ENCODE measurements at regions not wholly inside any gene's neighbourhood (a gene's known extent, or its start where the extent isn't known, plus 50 kb on each side); places are given as distances from the start of the nearest gene placed in this dataset.
A peak's percentile ranks its signal among the peaks of the same experiment; 100 is the strongest.

DNA sequence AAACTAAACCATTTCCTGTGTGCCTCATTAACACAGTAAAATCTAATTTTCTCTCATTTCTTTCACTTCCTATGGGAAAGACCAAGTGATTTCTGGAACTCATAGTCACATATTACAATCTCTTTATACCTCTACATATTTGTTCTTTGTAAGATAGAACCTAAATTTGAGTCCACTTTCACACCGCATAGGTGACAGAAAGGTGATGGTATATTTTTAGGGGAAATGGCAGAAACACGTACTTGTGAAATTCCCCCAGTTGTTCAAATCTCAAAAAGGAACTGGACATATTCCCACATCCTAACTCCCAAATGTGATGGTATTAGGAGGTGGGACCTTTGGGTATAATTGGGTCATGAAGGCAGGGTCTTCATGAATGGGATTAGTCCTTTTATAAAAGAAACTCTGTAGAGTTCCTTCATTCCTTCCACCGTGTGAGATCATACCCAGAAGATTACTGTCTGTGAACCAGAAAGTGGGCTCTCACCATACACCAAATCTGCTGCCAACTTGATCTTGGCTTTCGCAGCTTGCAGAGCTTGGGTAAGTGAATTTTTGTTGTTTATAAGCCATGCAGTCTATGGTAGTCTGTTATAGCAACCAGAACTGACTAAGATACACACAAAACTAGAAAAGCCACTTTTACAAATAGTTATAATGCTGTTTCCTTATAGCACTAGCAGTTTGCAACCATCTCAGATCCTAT, 542.1 kb downstream of the DSC3 start (continued):
- TF ChIP-seq, protein P1, sequence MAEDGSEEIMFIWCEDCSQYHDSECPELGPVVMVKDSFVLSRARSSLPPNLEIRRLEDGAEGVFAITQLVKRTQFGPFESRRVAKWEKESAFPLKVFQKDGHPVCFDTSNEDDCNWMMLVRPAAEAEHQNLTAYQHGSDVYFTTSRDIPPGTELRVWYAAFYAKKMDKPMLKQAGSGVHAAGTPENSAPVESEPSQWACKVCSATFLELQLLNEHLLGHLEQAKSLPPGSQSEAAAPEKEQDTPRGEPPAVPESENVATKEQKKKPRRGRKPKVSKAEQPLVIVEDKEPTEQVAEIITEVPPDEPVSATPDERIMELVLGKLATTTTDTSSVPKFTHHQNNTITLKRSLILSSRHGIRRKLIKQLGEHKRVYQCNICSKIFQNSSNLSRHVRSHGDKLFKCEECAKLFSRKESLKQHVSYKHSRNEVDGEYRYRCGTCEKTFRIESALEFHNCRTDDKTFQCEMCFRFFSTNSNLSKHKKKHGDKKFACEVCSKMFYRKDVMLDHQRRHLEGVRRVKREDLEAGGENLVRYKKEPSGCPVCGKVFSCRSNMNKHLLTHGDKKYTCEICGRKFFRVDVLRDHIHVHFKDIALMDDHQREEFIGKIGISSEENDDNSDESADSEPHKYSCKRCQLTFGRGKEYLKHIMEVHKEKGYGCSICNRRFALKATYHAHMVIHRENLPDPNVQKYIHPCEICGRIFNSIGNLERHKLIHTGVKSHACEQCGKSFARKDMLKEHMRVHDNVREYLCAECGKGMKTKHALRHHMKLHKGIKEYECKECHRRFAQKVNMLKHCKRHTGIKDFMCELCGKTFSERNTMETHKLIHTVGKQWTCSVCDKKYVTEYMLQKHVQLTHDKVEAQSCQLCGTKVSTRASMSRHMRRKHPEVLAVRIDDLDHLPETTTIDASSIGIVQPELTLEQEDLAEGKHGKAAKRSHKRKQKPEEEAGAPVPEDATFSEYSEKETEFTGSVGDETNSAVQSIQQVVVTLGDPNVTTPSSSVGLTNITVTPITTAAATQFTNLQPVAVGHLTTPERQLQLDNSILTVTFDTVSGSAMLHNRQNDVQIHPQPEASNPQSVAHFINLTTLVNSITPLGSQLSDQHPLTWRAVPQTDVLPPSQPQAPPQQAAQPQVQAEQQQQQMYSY (CRISPR knock-in tag; IDR thresholded peaks at IDR 0.05), result no peak
- peak in 1 of 2 experiments; percentile 43; a peak in 2 of 4 replicates for TF ChIP-seq EP300 (IDR thresholded peaks at IDR 0.05; ENCODE audit: borderline replicate concordance in 1 of 2, control insufficient read depth in 1 of 2, low read depth in 2 of 2, low read length in 2 of 2)
- TF ChIP-seq, protein P2, sequence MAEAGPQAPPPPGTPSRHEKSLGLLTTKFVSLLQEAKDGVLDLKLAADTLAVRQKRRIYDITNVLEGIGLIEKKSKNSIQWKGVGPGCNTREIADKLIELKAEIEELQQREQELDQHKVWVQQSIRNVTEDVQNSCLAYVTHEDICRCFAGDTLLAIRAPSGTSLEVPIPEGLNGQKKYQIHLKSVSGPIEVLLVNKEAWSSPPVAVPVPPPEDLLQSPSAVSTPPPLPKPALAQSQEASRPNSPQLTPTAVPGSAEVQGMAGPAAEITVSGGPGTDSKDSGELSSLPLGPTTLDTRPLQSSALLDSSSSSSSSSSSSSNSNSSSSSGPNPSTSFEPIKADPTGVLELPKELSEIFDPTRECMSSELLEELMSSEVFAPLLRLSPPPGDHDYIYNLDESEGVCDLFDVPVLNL (IDR thresholded peaks at IDR 0.05; ENCODE audit: low read depth, low read length), result no peak
- no peak for TF ChIP-seq ZSCAN29 (IDR thresholded peaks at IDR 0.05)
- TF ChIP-seq STAT3 (IDR thresholded peaks at IDR 0.05; ENCODE audit: low read depth, low read length), result no peak
- no peak for TF ChIP-seq CBX5 (IDR thresholded peaks at IDR 0.05; ENCODE audit: low read depth)
- TF ChIP-seq HCFC1 (IDR thresholded peaks at IDR 0.05; ENCODE audit: low read length), result no peak
- TF ChIP-seq, protein P3, sequence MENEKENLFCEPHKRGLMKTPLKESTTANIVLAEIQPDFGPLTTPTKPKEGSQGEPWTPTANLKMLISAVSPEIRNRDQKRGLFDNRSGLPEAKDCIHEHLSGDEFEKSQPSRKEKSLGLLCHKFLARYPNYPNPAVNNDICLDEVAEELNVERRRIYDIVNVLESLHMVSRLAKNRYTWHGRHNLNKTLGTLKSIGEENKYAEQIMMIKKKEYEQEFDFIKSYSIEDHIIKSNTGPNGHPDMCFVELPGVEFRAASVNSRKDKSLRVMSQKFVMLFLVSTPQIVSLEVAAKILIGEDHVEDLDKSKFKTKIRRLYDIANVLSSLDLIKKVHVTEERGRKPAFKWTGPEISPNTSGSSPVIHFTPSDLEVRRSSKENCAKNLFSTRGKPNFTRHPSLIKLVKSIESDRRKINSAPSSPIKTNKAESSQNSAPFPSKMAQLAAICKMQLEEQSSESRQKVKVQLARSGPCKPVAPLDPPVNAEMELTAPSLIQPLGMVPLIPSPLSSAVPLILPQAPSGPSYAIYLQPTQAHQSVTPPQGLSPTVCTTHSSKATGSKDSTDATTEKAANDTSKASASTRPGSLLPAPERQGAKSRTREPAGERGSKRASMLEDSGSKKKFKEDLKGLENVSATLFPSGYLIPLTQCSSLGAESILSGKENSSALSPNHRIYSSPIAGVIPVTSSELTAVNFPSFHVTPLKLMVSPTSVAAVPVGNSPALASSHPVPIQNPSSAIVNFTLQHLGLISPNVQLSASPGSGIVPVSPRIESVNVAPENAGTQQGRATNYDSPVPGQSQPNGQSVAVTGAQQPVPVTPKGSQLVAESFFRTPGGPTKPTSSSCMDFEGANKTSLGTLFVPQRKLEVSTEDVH (IDR thresholded peaks at IDR 0.05; ENCODE audit: low read depth, partially characterized antibody), result no peak
- no peak for TF ChIP-seq KDM1A (IDR thresholded peaks at IDR 0.05; ENCODE audit: borderline replicate concordance)
- TF ChIP-seq ZNF217 (IDR thresholded peaks at IDR 0.05), result peak; percentile 89
- no peak for TF ChIP-seq JUND (IDR thresholded peaks at IDR 0.05; ENCODE audit: low read depth, low read length)
- TF ChIP-seq ASH2L (IDR thresholded peaks at IDR 0.05; ENCODE audit: borderline replicate concordance, low read depth), result no peak
- TF ChIP-seq, protein P4, sequence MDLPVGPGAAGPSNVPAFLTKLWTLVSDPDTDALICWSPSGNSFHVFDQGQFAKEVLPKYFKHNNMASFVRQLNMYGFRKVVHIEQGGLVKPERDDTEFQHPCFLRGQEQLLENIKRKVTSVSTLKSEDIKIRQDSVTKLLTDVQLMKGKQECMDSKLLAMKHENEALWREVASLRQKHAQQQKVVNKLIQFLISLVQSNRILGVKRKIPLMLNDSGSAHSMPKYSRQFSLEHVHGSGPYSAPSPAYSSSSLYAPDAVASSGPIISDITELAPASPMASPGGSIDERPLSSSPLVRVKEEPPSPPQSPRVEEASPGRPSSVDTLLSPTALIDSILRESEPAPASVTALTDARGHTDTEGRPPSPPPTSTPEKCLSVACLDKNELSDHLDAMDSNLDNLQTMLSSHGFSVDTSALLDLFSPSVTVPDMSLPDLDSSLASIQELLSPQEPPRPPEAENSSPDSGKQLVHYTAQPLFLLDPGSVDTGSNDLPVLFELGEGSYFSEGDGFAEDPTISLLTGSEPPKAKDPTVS (IDR thresholded peaks at IDR 0.05; ENCODE audit: low read depth, low read length), result no peak
- no peak for TF ChIP-seq ZNF622 (IDR thresholded peaks at IDR 0.05)
- TF ChIP-seq ATF7 (IDR thresholded peaks at IDR 0.05; ENCODE audit: low read depth), result peak; percentile 79
- TF ChIP-seq MTA3 (IDR thresholded peaks at IDR 0.05; ENCODE audit: borderline replicate concordance, low read length), result no peak
- TF ChIP-seq, protein P5, sequence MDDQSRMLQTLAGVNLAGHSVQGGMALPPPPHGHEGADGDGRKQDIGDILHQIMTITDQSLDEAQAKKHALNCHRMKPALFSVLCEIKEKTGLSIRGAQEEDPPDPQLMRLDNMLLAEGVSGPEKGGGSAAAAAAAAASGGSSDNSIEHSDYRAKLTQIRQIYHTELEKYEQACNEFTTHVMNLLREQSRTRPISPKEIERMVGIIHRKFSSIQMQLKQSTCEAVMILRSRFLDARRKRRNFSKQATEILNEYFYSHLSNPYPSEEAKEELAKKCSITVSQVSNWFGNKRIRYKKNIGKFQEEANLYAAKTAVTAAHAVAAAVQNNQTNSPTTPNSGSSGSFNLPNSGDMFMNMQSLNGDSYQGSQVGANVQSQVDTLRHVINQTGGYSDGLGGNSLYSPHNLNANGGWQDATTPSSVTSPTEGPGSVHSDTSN (IDR thresholded peaks at IDR 0.05; ENCODE audit: insufficient replicate concordance, low read depth, low read length), result no peak
- TF ChIP-seq BRCA1 (IDR thresholded peaks at IDR 0.05; ENCODE audit: low read depth, low read length), result no peak
- TF ChIP-seq TCF12 (IDR thresholded peaks at IDR 0.05; ENCODE audit: low read depth, low read length), result no peak
- 0 out of 2 replicates have a peak, but pooled peaks have one; percentile 12 for TF ChIP-seq ZNF384 (IDR thresholded peaks at IDR 0.05; ENCODE audit: borderline replicate concordance, low read depth, low read length)
